K562 (cell line): ENCODE measurements at regions not wholly inside any gene's neighbourhood (a gene's known extent, or its start where the extent isn't known, plus 50 kb on each side); places are given as distances from the start of the nearest gene placed in this dataset.

Experiments used
- ATAC-seq: fragments of 200-7000 bp; cut with Tn5 transposase; 3 replicates; pipeline ENCODE4 v1.9.1; 2020; ENCODE audit warnings: moderate library complexity
- BruUV-seq: library from RNA; stranded (reverse); fragments of 400-500 nt; replicated peaks from 2 replicates; lab custom pipeline; 2021; lab: Mats Ljungman, UMichigan
- CTCF ChIA-PET: fragments of 300-600 bp; formaldehyde crosslinking; extraction: SDS; loops from one replicate; lab custom pipeline; 2021; ENCODE audit warnings: low intra/inter-chr PET ratio; lab: Yijun Ruan, JAX
- POLR2A ChIA-PET: fragments of 300-600, 350-650 bp; sonication (Branson Sonifier 250); formaldehyde crosslinking; extraction: SDS; loops from one replicate; lab custom pipeline; 2021; ENCODE audit warnings: antibody characterized with exemption, inconsistent platforms; lab: Yijun Ruan, JAX
- DNase-seq, 4 experiments: peaks; one replicate each; pipeline versions ENCODE4 v3.0.0 to v3.0.0-alpha.2; 2011 to 2018; ENCODE audit warnings: low spot score in 3 of 4, mixed read lengths in 3 of 4; ENCODE audit errors: extremely low read depth in 1 of 4
- FAIRE-seq: peaks from 2 replicates; lab custom pipeline; 2011; peaks lifted over from hg19 to GRCh38; lab: Jason Lieb, UNC
- H2AFZ ChIP-seq: 2 replicates; pipeline ENCODE4 v1.6.0; 2011; ENCODE audit warnings: low read depth, low read length, control low read depth, inconsistent platforms
- H3K27ac ChIP-seq: fragments of 200-600 bp; 3 replicates; pipeline ENCODE4 v1.8.0; 2011; ENCODE audit warnings: low read depth, mild to moderate bottlenecking, control low read depth, inconsistent platforms, low read length, moderate library complexity, mixed read lengths; ENCODE audit errors: extremely low read depth
- H3K27me3 ChIP-seq, 2 experiments: fragments of 300-600 bp in 1 of 2; 2 replicates in 1 of 2; 3 replicates in 1 of 2; pipeline versions ENCODE4 v1.6.0 to v1.8.0; 2011; ENCODE audit warnings: inconsistent platforms in 2 of 2, low read length in 2 of 2, mild to moderate bottlenecking in 1 of 2, mixed read lengths in 1 of 2, moderate library complexity in 1 of 2; ENCODE audit not compliant: control insufficient read depth in 2 of 2, insufficient read depth in 2 of 2
- H3K36me3 ChIP-seq: fragments of 300-600 bp; 3 replicates; pipeline ENCODE4 v1.8.0; 2011; ENCODE audit warnings: mild to moderate bottlenecking, low read length, inconsistent platforms; ENCODE audit not compliant: control insufficient read depth, insufficient read depth
- H3K4me1 ChIP-seq, 2 experiments: fragments of 200-600 bp in 1 of 2; replicated peaks in 1 of 2; 2 replicates in 1 of 2; 3 replicates in 1 of 2; pipeline versions ENCODE4 v1.5.1 to v1.8.0; 2011; ENCODE audit warnings: inconsistent platforms in 2 of 2, low read length in 2 of 2, mild to moderate bottlenecking in 1 of 2, mixed read lengths in 1 of 2, moderate library complexity in 1 of 2; ENCODE audit not compliant: control insufficient read depth in 2 of 2, insufficient read depth in 2 of 2
- H3K4me2 ChIP-seq: 2 replicates; pipeline ENCODE4 v1.6.1; 2011; ENCODE audit warnings: low read length, control low read depth, inconsistent platforms, mixed read lengths; ENCODE audit not compliant: insufficient read depth
- H3K4me3 ChIP-seq: fragments of 200-600 bp; sonication (generic), shearing (Covaris generic); 2 replicates; pipeline ENCODE4 v1.5.1; 2016; ENCODE audit warnings: control low read depth, inconsistent platforms
- H3K79me2 ChIP-seq: fragments of 200-600 bp; 3 replicates; pipeline ENCODE4 v1.8.0; 2011; ENCODE audit warnings: low read length, inconsistent platforms; ENCODE audit not compliant: control insufficient read depth, insufficient read depth
- H3K9ac ChIP-seq, 2 experiments: 2 replicates each; pipeline versions ENCODE4 v1.6.0 to v1.6.1; 2011; ENCODE audit warnings: low read depth in 2 of 2, low read length in 2 of 2, control low read depth in 1 of 2, inconsistent platforms in 1 of 2, mild to moderate bottlenecking in 1 of 2, mixed read lengths in 1 of 2; ENCODE audit not compliant: insufficient read depth in 1 of 2
- H3K9me1 ChIP-seq: one replicate; pipeline ENCODE4 v1.6.0; 2011; ENCODE audit warnings: inconsistent platforms, mild to moderate bottlenecking, low read length, moderate library complexity; ENCODE audit not compliant: control insufficient read depth, insufficient read depth
- H3K9me3 ChIP-seq: replicated peaks from 2 replicates; pipeline ENCODE4 v1.5.1; 2011; ENCODE audit warnings: low read depth, low read length, inconsistent platforms; ENCODE audit not compliant: control insufficient read depth, insufficient read depth
- H4K20me1 ChIP-seq: replicated peaks from 2 replicates; pipeline ENCODE4 v1.6.1; 2011; ENCODE audit warnings: low read length, inconsistent platforms, mixed read lengths; ENCODE audit not compliant: control insufficient read depth, insufficient read depth
- BCOR ChIP-seq: fragments of 450-650 bp; IDR thresholded peaks from 2 replicates; pipeline ENCODE4 v1.6.1; 2016
- BRD4 ChIP-seq: fragments of 200-600 bp; sonication (generic); IDR thresholded peaks from 2 replicates; pipeline ENCODE4 v1.6.1; 2017; ENCODE audit warnings: inconsistent platforms
- CHD1 ChIP-seq: fragments of 200-600 bp; sonication (generic); IDR thresholded peaks from one replicate; pipeline ENCODE4 v1.6.1; 2012; ENCODE audit warnings: mild to moderate bottlenecking, moderate library complexity, low read length, inconsistent platforms
- KAT7 ChIP-seq: sonication (generic); formaldehyde crosslinking; IDR thresholded peaks from 2 replicates; pipeline ENCODE4 v1.8.0; 2022; ENCODE audit warnings: missing genetic modification reagents, mild to moderate bottlenecking, borderline replicate concordance
- PTTG1 ChIP-seq: fragments of 450-650 bp; IDR thresholded peaks from 2 replicates; pipeline ENCODE4 v1.6.1; 2016; ENCODE audit warnings: low read depth, mild to moderate bottlenecking, missing genetic modification characterization, missing compliant biosample characterization
- RBM14 ChIP-seq: fragments of 200-400 bp; formaldehyde crosslinking; IDR thresholded peaks from 2 replicates; pipeline ENCODE4 v1.6.1; 2018; ENCODE audit warnings: low read depth, mild to moderate bottlenecking, low read length, moderate library complexity, borderline replicate concordance; ENCODE audit not compliant: insufficient read depth
- SREBF2 ChIP-seq: sonication (generic); formaldehyde crosslinking; IDR thresholded peaks from 2 replicates; pipeline ENCODE4 v1.4.0; 2020; ENCODE audit warnings: mild to moderate bottlenecking, missing genetic modification reagents
- SRF ChIP-seq, 2 experiments: fragments of 250-450, 450-650 bp in 1 of 2; sonication (Bioruptor Pico) in 1 of 2; sonication (generic) in 1 of 2; formaldehyde crosslinking; IDR thresholded peaks; 2 replicates each; pipeline versions ENCODE4 v1.5.0 to v1.5.1; 2020 to 2022; ENCODE audit warnings: mild to moderate bottlenecking in 1 of 2, missing genetic modification reagents in 1 of 2
- SRSF7 ChIP-seq: fragments of 200-400 bp; formaldehyde crosslinking; optimal IDR thresholded peaks from 2 replicates; pipeline ENCODE3; 2017; ENCODE audit warnings: mild to moderate bottlenecking, low read depth, low read length
- TGIF2 ChIP-seq: sonication (generic); formaldehyde crosslinking; IDR thresholded peaks from 2 replicates; pipeline ENCODE4 v1.8.1; 2022; ENCODE audit warnings: mild to moderate bottlenecking, missing genetic modification reagents, moderate library complexity
- ZNF140 ChIP-seq: fragments of 250-450 bp; sonication (Bioruptor Pico); IDR thresholded peaks from 2 replicates; pipeline ENCODE4 v1.8.0; 2021; ENCODE audit warnings: moderate library complexity, mild to moderate bottlenecking, inconsistent platforms
- ZNF408 ChIP-seq: fragments of 250-450 bp; sonication (Bioruptor Pico); IDR thresholded peaks from 2 replicates; pipeline ENCODE4 v1.4.0; 2020; ENCODE audit warnings: low read depth, mild to moderate bottlenecking, moderate library complexity
- ZNF431 ChIP-seq: sonication (generic); formaldehyde crosslinking; IDR thresholded peaks from 2 replicates; pipeline ENCODE4 v1.8.0; 2022; ENCODE audit warnings: mild to moderate bottlenecking, missing genetic modification reagents
- ZNF717 ChIP-seq: fragments of 250-450 bp; sonication (Bioruptor Pico); IDR thresholded peaks from 2 replicates; pipeline ENCODE4 v1.5.0; 2021
- WGBS: fragments of 100-300 bp; shearing (Covaris generic); methylation state at CpG from one replicate; pipeline ENCODE4 v1.1.6; 2016; ENCODE audit warnings: low coverage, mixed read lengths; ENCODE audit not compliant: insufficient coverage; ENCODE audit errors: missing lambda C conversion rate; 5-methylcytosine and 5-hydroxymethylcytosine counted together
- in situ Hi-C: fragments of 300-500 bp; cut with MboI; formaldehyde crosslinking; loops from 4 replicates; pipeline ENCODE4 v1.15.0; 2018; ENCODE audit warnings: inconsistent platforms, mixed read lengths
- intact Hi-C: fragments of 100-400 bp; cut with micrococcal nuclease; formaldehyde crosslinking; loops from 2 replicates; pipeline ENCODE4 v1.14.2; 2022
- TF ChIP-seq, protein P1 (sequence below), 2 experiments: fragments of 450-650 bp; conservative IDR thresholded peaks; 2 replicates each; pipeline ENCODE4 v1.6.1; 2017; ENCODE audit warnings: mild to moderate bottlenecking in 2 of 2, moderate library complexity in 2 of 2
- TF ChIP-seq, protein P2 (sequence below): sonication (generic); formaldehyde crosslinking; IDR thresholded peaks from 2 replicates; pipeline ENCODE4 v1.8.0; 2022; ENCODE audit warnings: mild to moderate bottlenecking, missing genetic modification reagents

GRCh38 chr22:48043581-48043980, 1281.1 kb downstream of the TBC1D22A start:
- Histone ChIP-seq H3K27me3 (peaks cover 0 to 5% of the 10 kb centered on the region in 2 experiments; a peak in 2 of 5 replicates), H3K4me3 (no peak overlapping the region), H3K9me3 (no peaks in the 10 kb centered on the region), H2AFZ (no peak overlapping the region), H3K4me2 (no peak overlapping the region), H3K27ac (no peak overlapping the region), H4K20me1 (no peaks in the 10 kb centered on the region)
- DNase-seq (no peak), ATAC-seq (no peak)
- CTCF ChIA-PET: no interaction called here
- TF ChIP-seq ZNF431 (CRISPR knock-in tag): no peak
- no peak for TF ChIP-seq SRSF7
- TF ChIP-seq KAT7 (CRISPR knock-in tag): no peak
- TF ChIP-seq TGIF2 (CRISPR knock-in tag): no peak
- TF ChIP-seq SRF (CRISPR knock-in tag; IDR thresholded peaks at IDR 0.05): no peak
- no peak for TF ChIP-seq BRD4
- no peak for TF ChIP-seq BCOR
- TF ChIP-seq ZNF717 (CRISPR knock-in tag): no peak
- TF ChIP-seq SREBF2 (CRISPR knock-in tag): no peak
- no peak for TF ChIP-seq CHD1
- no peak for TF ChIP-seq RBM14
- TF ChIP-seq PTTG1 (tag): no peak
- no peak for TF ChIP-seq ZNF140 (CRISPR knock-in tag)
- TF ChIP-seq, protein P1, sequence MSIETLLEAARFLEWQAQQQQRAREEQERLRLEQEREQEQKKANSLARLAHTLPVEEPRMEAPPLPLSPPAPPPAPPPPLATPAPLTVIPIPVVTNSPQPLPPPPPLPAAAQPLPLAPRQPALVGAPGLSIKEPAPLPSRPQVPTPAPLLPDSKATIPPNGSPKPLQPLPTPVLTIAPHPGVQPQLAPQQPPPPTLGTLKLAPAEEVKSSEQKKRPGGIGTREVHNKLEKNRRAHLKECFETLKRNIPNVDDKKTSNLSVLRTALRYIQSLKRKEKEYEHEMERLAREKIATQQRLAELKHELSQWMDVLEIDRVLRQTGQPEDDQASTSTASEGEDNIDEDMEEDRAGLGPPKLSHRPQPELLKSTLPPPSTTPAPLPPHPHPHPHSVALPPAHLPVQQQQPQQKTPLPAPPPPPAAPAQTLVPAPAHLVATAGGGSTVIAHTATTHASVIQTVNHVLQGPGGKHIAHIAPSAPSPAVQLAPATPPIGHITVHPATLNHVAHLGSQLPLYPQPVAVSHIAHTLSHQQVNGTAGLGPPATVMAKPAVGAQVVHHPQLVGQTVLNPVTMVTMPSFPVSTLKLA (conservative IDR thresholded peaks at IDR 0.05): no peak
- no peak for TF ChIP-seq ZNF408 (CRISPR knock-in tag)
- TF ChIP-seq, protein P2, sequence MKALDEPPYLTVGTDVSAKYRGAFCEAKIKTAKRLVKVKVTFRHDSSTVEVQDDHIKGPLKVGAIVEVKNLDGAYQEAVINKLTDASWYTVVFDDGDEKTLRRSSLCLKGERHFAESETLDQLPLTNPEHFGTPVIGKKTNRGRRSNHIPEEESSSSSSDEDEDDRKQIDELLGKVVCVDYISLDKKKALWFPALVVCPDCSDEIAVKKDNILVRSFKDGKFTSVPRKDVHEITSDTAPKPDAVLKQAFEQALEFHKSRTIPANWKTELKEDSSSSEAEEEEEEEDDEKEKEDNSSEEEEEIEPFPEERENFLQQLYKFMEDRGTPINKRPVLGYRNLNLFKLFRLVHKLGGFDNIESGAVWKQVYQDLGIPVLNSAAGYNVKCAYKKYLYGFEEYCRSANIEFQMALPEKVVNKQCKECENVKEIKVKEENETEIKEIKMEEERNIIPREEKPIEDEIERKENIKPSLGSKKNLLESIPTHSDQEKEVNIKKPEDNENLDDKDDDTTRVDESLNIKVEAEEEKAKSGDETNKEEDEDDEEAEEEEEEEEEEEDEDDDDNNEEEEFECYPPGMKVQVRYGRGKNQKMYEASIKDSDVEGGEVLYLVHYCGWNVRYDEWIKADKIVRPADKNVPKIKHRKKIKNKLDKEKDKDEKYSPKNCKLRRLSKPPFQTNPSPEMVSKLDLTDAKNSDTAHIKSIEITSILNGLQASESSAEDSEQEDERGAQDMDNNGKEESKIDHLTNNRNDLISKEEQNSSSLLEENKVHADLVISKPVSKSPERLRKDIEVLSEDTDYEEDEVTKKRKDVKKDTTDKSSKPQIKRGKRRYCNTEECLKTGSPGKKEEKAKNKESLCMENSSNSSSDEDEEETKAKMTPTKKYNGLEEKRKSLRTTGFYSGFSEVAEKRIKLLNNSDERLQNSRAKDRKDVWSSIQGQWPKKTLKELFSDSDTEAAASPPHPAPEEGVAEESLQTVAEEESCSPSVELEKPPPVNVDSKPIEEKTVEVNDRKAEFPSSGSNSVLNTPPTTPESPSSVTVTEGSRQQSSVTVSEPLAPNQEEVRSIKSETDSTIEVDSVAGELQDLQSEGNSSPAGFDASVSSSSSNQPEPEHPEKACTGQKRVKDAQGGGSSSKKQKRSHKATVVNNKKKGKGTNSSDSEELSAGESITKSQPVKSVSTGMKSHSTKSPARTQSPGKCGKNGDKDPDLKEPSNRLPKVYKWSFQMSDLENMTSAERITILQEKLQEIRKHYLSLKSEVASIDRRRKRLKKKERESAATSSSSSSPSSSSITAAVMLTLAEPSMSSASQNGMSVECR (CRISPR knock-in tag): no peak
- TF ChIP-seq, all 486 proteins: peak for 0
- intact Hi-C loops (no loop called here), in situ Hi-C loops (no loop called here)
- POLR2A ChIA-PET: no interaction called here
- no TSS peak for BruUV-seq
- H3K9ac ChIP-seq: no peak overlapping the region
- WGBS: 21% methylated on average over 6 of the region's 6 CpGs
- no peaks in the 10 kb centered on the region for H3K36me3 ChIP-seq
- H3K4me1 ChIP-seq: no peaks in the 10 kb centered on the region
- no peaks in the 10 kb centered on the region for H3K79me2 ChIP-seq
- FAIRE-seq: no peak
- H3K9me1 ChIP-seq: no peaks in the 10 kb centered on the region
